LNCaP clone FGC (cell line): ENCODE measurements at regions not wholly inside any gene's neighbourhood (a gene's known extent, or its start where the extent isn't known, plus 50 kb on each side); places are given as distances from the start of the nearest gene placed in this dataset.

ENCODE experiments used
- DNase-seq: peaks from one replicate; pipeline ENCODE4 v3.0.0-alpha.2; 2011; ENCODE audit warnings: low read depth
- H3K4me3 ChIP-seq: 2 replicates; pipeline ENCODE4 v1.5.1; 2011; ENCODE audit warnings: mild to moderate bottlenecking, low read depth, low read length, control low read depth
- CTCF ChIP-seq: IDR thresholded peaks from 2 replicates; pipeline ENCODE4 v1.5.1; 2012; ENCODE audit warnings: mild to moderate bottlenecking; ENCODE audit not compliant: control insufficient read depth, insufficient read depth; ENCODE audit errors: extremely low read depth

- no peak for TF ChIP-seq CTCF
- no peak overlapping the region for H3K4me3 ChIP-seq
These were observed 177.5 kb downstream of the LMO4 start for GRCh38 chr1:87506147-87506546.

GRCh38 chr1:87508247-87508787, 179.6 kb downstream of the LMO4 start:
- no peak for DNase-seq
- no peak overlapping the region for H3K4me3 ChIP-seq
- no peak for TF ChIP-seq CTCF

More at GRCh38 chr1:87506147-87506546, 177.5 kb downstream of the LMO4 start:
- DNase-seq, result no peak

- DNase-seq, result no peak
- no peak for TF ChIP-seq CTCF
- no peak overlapping the region for H3K4me3 ChIP-seq
These were observed 181.9 kb downstream of the LMO4 start for GRCh38 chr1:87510540-87510939.

- no peak for TF ChIP-seq CTCF
- H3K4me3 ChIP-seq, result no peak overlapping the region
- no peak for DNase-seq
These were observed 182.8 kb downstream of the LMO4 start for GRCh38 chr1:87511449-87511848.

- TF ChIP-seq CTCF, result no peak
These were observed 183.8 kb downstream of the LMO4 start for GRCh38 chr1:87512431-87512830.

GRCh38 chr1:87513255-87513654, 184.6 kb downstream of the LMO4 start:
- no peak for DNase-seq
- no peak overlapping the region for H3K4me3 ChIP-seq

More at GRCh38 chr1:87512431-87512830, 183.8 kb downstream of the LMO4 start:
- DNase-seq, result no peak
- no peak overlapping the region for H3K4me3 ChIP-seq

More at GRCh38 chr1:87513255-87513654, 184.6 kb downstream of the LMO4 start:
- TF ChIP-seq CTCF, result no peak
